ENCODE measurements at regions not wholly inside any gene's neighbourhood (a gene's known extent, or its start where the extent isn't known, plus 50 kb on each side); places are given as distances from the start of the nearest gene placed in this dataset.

DNA sequence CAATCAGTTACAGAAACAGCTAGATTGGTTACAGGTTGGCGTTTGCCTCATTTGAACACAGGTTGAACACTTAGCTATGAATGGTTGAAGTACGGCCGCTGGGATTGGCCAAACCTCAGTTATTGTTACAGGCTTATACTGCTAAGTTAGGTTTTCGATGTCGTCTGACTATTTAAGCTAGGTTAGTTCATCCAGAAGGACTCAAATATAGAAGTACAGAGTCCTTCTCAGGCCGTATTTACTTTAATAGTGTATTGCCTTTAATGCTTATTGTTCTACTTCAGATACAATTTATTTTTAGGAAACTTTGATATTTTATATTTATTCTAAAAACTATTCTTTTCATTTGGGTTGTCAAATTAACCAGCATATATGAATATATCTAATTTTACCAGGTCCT, 334.7 kb downstream of the FAT4 start:
- no peak for TF ChIP-seq CREM (CRISPR knock-in tag; IDR thresholded peaks at IDR 0.05)
- TF ChIP-seq, protein P1, sequence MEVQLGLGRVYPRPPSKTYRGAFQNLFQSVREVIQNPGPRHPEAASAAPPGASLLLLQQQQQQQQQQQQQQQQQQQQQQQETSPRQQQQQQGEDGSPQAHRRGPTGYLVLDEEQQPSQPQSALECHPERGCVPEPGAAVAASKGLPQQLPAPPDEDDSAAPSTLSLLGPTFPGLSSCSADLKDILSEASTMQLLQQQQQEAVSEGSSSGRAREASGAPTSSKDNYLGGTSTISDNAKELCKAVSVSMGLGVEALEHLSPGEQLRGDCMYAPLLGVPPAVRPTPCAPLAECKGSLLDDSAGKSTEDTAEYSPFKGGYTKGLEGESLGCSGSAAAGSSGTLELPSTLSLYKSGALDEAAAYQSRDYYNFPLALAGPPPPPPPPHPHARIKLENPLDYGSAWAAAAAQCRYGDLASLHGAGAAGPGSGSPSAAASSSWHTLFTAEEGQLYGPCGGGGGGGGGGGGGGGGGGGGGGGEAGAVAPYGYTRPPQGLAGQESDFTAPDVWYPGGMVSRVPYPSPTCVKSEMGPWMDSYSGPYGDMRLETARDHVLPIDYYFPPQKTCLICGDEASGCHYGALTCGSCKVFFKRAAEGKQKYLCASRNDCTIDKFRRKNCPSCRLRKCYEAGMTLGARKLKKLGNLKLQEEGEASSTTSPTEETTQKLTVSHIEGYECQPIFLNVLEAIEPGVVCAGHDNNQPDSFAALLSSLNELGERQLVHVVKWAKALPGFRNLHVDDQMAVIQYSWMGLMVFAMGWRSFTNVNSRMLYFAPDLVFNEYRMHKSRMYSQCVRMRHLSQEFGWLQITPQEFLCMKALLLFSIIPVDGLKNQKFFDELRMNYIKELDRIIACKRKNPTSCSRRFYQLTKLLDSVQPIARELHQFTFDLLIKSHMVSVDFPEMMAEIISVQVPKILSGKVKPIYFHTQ (CRISPR knock-in tag; IDR thresholded peaks at IDR 0.05), result no peak
- TF ChIP-seq CBFB (CRISPR knock-in tag; IDR thresholded peaks at IDR 0.05; ENCODE audit: low read depth), result no peak
- TF ChIP-seq, protein P2, sequence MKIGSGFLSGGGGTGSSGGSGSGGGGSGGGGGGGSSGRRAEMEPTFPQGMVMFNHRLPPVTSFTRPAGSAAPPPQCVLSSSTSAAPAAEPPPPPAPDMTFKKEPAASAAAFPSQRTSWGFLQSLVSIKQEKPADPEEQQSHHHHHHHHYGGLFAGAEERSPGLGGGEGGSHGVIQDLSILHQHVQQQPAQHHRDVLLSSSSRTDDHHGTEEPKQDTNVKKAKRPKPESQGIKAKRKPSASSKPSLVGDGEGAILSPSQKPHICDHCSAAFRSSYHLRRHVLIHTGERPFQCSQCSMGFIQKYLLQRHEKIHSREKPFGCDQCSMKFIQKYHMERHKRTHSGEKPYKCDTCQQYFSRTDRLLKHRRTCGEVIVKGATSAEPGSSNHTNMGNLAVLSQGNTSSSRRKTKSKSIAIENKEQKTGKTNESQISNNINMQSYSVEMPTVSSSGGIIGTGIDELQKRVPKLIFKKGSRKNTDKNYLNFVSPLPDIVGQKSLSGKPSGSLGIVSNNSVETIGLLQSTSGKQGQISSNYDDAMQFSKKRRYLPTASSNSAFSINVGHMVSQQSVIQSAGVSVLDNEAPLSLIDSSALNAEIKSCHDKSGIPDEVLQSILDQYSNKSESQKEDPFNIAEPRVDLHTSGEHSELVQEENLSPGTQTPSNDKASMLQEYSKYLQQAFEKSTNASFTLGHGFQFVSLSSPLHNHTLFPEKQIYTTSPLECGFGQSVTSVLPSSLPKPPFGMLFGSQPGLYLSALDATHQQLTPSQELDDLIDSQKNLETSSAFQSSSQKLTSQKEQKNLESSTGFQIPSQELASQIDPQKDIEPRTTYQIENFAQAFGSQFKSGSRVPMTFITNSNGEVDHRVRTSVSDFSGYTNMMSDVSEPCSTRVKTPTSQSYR (CRISPR knock-in tag; IDR thresholded peaks at IDR 0.05), result no peak
- TF ChIP-seq, protein P3, sequence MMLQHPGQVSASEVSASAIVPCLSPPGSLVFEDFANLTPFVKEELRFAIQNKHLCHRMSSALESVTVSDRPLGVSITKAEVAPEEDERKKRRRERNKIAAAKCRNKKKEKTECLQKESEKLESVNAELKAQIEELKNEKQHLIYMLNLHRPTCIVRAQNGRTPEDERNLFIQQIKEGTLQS (CRISPR knock-in tag; conservative IDR thresholded peaks at IDR 0.05), result no peak
- TF ChIP-seq ELF4 (CRISPR knock-in tag; IDR thresholded peaks at IDR 0.05; ENCODE audit: low read depth), result no peak
- no peak for TF ChIP-seq JAZF1 (CRISPR knock-in tag; IDR thresholded peaks at IDR 0.05)
- TF ChIP-seq, protein P4, sequence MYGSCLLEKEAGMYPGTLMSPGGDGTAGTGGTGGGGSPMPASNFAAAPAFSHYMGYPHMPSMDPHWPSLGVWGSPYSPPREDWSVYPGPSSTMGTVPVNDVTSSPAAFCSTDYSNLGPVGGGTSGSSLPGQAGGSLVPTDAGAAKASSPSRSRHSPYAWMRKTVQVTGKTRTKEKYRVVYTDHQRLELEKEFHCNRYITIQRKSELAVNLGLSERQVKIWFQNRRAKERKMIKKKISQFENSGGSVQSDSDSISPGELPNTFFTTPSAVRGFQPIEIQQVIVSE (CRISPR knock-in tag; IDR thresholded peaks at IDR 0.05; ENCODE audit: borderline replicate concordance), result no peak
- TF ChIP-seq NFE2L1 (CRISPR knock-in tag; IDR thresholded peaks at IDR 0.05), result no peak
- TF ChIP-seq ZNF219 (CRISPR knock-in tag; IDR thresholded peaks at IDR 0.05; ENCODE audit: borderline replicate concordance), result no peak
- TF ChIP-seq, protein P5, sequence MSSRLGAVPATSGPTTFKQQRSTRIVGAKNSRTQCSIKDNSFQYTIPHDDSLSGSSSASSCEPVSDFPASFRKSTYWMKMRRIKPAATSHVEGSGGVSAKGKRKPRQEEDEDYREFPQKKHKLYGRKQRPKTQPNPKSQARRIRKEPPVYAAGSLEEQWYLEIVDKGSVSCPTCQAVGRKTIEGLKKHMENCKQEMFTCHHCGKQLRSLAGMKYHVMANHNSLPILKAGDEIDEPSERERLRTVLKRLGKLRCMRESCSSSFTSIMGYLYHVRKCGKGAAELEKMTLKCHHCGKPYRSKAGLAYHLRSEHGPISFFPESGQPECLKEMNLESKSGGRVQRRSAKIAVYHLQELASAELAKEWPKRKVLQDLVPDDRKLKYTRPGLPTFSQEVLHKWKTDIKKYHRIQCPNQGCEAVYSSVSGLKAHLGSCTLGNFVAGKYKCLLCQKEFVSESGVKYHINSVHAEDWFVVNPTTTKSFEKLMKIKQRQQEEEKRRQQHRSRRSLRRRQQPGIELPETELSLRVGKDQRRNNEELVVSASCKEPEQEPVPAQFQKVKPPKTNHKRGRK (CRISPR knock-in tag; IDR thresholded peaks at IDR 0.05; ENCODE audit: borderline replicate concordance), result no peak
- TF ChIP-seq IRF2 (CRISPR knock-in tag; IDR thresholded peaks at IDR 0.05; ENCODE audit: borderline replicate concordance, low read depth), result no peak
- TF ChIP-seq, protein P6, sequence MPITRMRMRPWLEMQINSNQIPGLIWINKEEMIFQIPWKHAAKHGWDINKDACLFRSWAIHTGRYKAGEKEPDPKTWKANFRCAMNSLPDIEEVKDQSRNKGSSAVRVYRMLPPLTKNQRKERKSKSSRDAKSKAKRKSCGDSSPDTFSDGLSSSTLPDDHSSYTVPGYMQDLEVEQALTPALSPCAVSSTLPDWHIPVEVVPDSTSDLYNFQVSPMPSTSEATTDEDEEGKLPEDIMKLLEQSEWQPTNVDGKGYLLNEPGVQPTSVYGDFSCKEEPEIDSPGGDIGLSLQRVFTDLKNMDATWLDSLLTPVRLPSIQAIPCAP (CRISPR knock-in tag; IDR thresholded peaks at IDR 0.05), result no peak
- TF ChIP-seq, protein P7, sequence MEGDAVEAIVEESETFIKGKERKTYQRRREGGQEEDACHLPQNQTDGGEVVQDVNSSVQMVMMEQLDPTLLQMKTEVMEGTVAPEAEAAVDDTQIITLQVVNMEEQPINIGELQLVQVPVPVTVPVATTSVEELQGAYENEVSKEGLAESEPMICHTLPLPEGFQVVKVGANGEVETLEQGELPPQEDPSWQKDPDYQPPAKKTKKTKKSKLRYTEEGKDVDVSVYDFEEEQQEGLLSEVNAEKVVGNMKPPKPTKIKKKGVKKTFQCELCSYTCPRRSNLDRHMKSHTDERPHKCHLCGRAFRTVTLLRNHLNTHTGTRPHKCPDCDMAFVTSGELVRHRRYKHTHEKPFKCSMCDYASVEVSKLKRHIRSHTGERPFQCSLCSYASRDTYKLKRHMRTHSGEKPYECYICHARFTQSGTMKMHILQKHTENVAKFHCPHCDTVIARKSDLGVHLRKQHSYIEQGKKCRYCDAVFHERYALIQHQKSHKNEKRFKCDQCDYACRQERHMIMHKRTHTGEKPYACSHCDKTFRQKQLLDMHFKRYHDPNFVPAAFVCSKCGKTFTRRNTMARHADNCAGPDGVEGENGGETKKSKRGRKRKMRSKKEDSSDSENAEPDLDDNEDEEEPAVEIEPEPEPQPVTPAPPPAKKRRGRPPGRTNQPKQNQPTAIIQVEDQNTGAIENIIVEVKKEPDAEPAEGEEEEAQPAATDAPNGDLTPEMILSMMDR (IDR thresholded peaks at IDR 0.05), result no peak
- TF ChIP-seq, protein P8, sequence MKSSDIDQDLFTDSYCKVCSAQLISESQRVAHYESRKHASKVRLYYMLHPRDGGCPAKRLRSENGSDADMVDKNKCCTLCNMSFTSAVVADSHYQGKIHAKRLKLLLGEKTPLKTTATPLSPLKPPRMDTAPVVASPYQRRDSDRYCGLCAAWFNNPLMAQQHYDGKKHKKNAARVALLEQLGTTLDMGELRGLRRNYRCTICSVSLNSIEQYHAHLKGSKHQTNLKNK (CRISPR knock-in tag; IDR thresholded peaks at IDR 0.05), result no peak
- TF ChIP-seq SMAD4 (CRISPR knock-in tag; IDR thresholded peaks at IDR 0.05), result no peak
- no peak for TF ChIP-seq MXD4 (CRISPR knock-in tag; IDR thresholded peaks at IDR 0.05; ENCODE audit: borderline replicate concordance)
- ATAC-seq, result no peak
- H3K36me3 Mint-ChIP-seq, result peaks cover 25% of the 10 kb centered on the region
- H3K4me3 Mint-ChIP-seq, result no peak overlapping the region
- H3K27ac Mint-ChIP-seq, result no peak overlapping the region
- H3K9me3 Mint-ChIP-seq, result peaks cover 29% of the 10 kb centered on the region
- H3K27me3 Mint-ChIP-seq (ENCODE audit: low read depth), result no peaks in the 10 kb centered on the region
- DNase-seq (ENCODE audit: low spot score), result no peak
- POLR2A ChIA-PET, result no interaction called here
- CTCF ChIA-PET, result no interaction called here
- peaks cover 7% of the 10 kb centered on the region; the same call in 1 of the 2 replicates for H3K4me1 Mint-ChIP-seq
